ENCODE measurements at regions not wholly inside any gene's neighbourhood (a gene's known extent, or its start where the extent isn't known, plus 50 kb on each side); places are given as distances from the start of the nearest gene placed in this dataset.

- POLR2A ChIA-PET = no interaction called here
- FAIRE-seq = peak; percentile 28
- Histone ChIP-seq H3K27ac (no peak overlapping the region), H3K9me3 (no peaks in the 10 kb centered on the region), H3K4me3 (no peak overlapping the region), H3K4me1 (no peaks in the 10 kb centered on the region), H3K4me2 (no peak overlapping the region)
- ATAC-seq = no peak
- no peak for DNase-seq (ENCODE audit: low read depth in 1 of 2, low spot score in 1 of 2)
- CTCF ChIA-PET = interaction anchor here (1.2 to 1.4 kb wide), 3 partner anchors 14 to 472 kb away, joined by 3 to 4 read pairs (median 4); no protein-coding TSS in a partner anchor
- 76% methylated on average over 2 of the region's 2 CpGs for WGBS (ENCODE audit: missing lambda C conversion rate)
- TF ChIP-seq RARB (CRISPR knock-in tag; IDR thresholded peaks at IDR 0.05) (no peak), HOXB13 (CRISPR knock-in tag; IDR thresholded peaks at IDR 0.05; ENCODE audit: low read depth) (no peak), NR3C1 (IDR thresholded peaks at IDR 0.05) (no peak), HOXB5 (CRISPR knock-in tag; IDR thresholded peaks at IDR 0.05) (no peak), FOSL2 (IDR thresholded peaks at IDR 0.05) (no peak), FOSL2 (CRISPR knock-in tag; IDR thresholded peaks at IDR 0.05) (no peak), NPAS2 (CRISPR knock-in tag; IDR thresholded peaks at IDR 0.05; ENCODE audit: borderline replicate concordance) (no peak), HDAC2 (IDR thresholded peaks at IDR 0.05) (no peak), HMGXB4 (CRISPR knock-in tag; IDR thresholded peaks at IDR 0.05; ENCODE audit: borderline replicate concordance) (no peak), ATOH8 (CRISPR knock-in tag; IDR thresholded peaks at IDR 0.05; ENCODE audit: low read depth) (no peak), E2F6 (IDR thresholded peaks at IDR 0.05; ENCODE audit: borderline replicate concordance, low read depth) (no peak), BHLHE40 (IDR thresholded peaks at IDR 0.05; ENCODE audit: low read depth, low read length) (no peak), CHD4 (IDR thresholded peaks at IDR 0.05; ENCODE audit: borderline replicate concordance) (no peak), RAD21 (conservative IDR thresholded peaks at IDR 0.05 in 1 of 2, IDR thresholded peaks at IDR 0.05 in 1 of 2) (no peak), HOXA7 (CRISPR knock-in tag; IDR thresholded peaks at IDR 0.05) (no peak), POLR2A (IDR thresholded peaks at IDR 0.05; ENCODE audit: low read length) (no peak), KDM5A (IDR thresholded peaks at IDR 0.05) (no peak), GATA3 (IDR thresholded peaks at IDR 0.05; ENCODE audit: borderline replicate concordance) (no peak), FOSB (CRISPR knock-in tag; IDR thresholded peaks at IDR 0.05) (no peak), KDM1A (IDR thresholded peaks at IDR 0.05; ENCODE audit: low read depth) (no peak), ZSCAN20 (CRISPR knock-in tag; IDR thresholded peaks at IDR 0.05) (no peak)
Observed at GRCh38 chrX:109940411-109940810, 62.5 kb upstream of the TMEM164 start.

GRCh38 chrX:109943092-109943739 lies 59.7 kb upstream of the TMEM164 start:
- Histone ChIP-seq H3K4me2 (no peak overlapping the region), H3K4me1 (no peaks in the 10 kb centered on the region), H3K9me3 (no peaks in the 10 kb centered on the region), H3K27ac (no peak overlapping the region), H3K4me3 (no peak overlapping the region)
- ATAC-seq (no peak), FAIRE-seq (no peak), DNase-seq (ENCODE audit: low read depth in 1 of 2, low spot score in 1 of 2) (no peak)
- WGBS (ENCODE audit: missing lambda C conversion rate) = 41% methylated on average over 2 of the region's 2 CpGs
- ChIA-PET POLR2A (no interaction called here), CTCF (interaction anchor here (1.0 to 1.6 kb wide), 2 partner anchors 52 to 57 kb away, joined by 3 to 4 read pairs; no protein-coding TSS in a partner anchor)
- TF ChIP-seq CHD4 (IDR thresholded peaks at IDR 0.05; ENCODE audit: borderline replicate concordance) = no peak
- TF ChIP-seq RAD21 (conservative IDR thresholded peaks at IDR 0.05 in 1 of 2, IDR thresholded peaks at IDR 0.05 in 1 of 2) = no peak
- no peak for TF ChIP-seq BHLHE40 (IDR thresholded peaks at IDR 0.05; ENCODE audit: low read depth, low read length)
- TF ChIP-seq GATA3 (IDR thresholded peaks at IDR 0.05; ENCODE audit: borderline replicate concordance) = no peak
- TF ChIP-seq SREBF2 (IDR thresholded peaks at IDR 0.05) = no peak
- no peak for TF ChIP-seq FOXS1 (CRISPR knock-in tag; IDR thresholded peaks at IDR 0.05)
- no peak for TF ChIP-seq TFCP2L1 (CRISPR knock-in tag; IDR thresholded peaks at IDR 0.05)
- TF ChIP-seq BCL3 (IDR thresholded peaks at IDR 0.05) = no peak
- TF ChIP-seq HOXB13 (CRISPR knock-in tag; IDR thresholded peaks at IDR 0.05; ENCODE audit: low read depth) = no peak
- TF ChIP-seq E2F6 (IDR thresholded peaks at IDR 0.05; ENCODE audit: borderline replicate concordance, low read depth) = no peak
- no peak for TF ChIP-seq CTCF (IDR thresholded peaks at IDR 0.05)
- TF ChIP-seq RCOR1 (IDR thresholded peaks at IDR 0.05; ENCODE audit: low read depth, low read length) = no peak
- no peak for TF ChIP-seq ZFP36 (IDR thresholded peaks at IDR 0.05; ENCODE audit: borderline replicate concordance, partially characterized antibody)
- TF ChIP-seq NPAS2 (CRISPR knock-in tag; IDR thresholded peaks at IDR 0.05; ENCODE audit: borderline replicate concordance) = no peak
- no peak for TF ChIP-seq FOSL2 (IDR thresholded peaks at IDR 0.05)
- TF ChIP-seq FOSL2 (CRISPR knock-in tag; IDR thresholded peaks at IDR 0.05) = no peak
